Transverse colon (tissue), 4 donors: ENCODE measurements at regions not wholly inside any gene's neighbourhood (a gene's known extent, or its start where the extent isn't known, plus 50 kb on each side); places are given as distances from the start of the nearest gene placed in this dataset.

Source experiments
- CTCF ChIP-seq, 5 experiments: fragments of 200-600 bp in 3 of 5; fragments of 450-650 bp in 2 of 5; sonication (generic) in 3 of 5; IDR thresholded peaks; 1 replicate in 2 of 5; 2 replicates in 3 of 5; pipeline ENCODE4 v1.5.1; 2016 to 2017; ENCODE audit warnings: antibody characterized with exemption in 5 of 5, inconsistent platforms in 3 of 5, mild to moderate bottlenecking in 2 of 5, moderate library complexity in 1 of 5
- POLR2A ChIP-seq: fragments of 450-650 bp; IDR thresholded peaks from one replicate; pipeline ENCODE4 v1.6.1; 2016; ENCODE audit warnings: antibody characterized with exemption, mild to moderate bottlenecking, moderate library complexity
- POLR2AphosphoS5 ChIP-seq, 3 donors: sonication (generic); formaldehyde crosslinking; IDR thresholded peaks; one replicate each; pipeline ENCODE4 v1.6.1; 2016; ENCODE audit warnings: antibody characterized with exemption in 3 of 3

GRCh38 chr2:228527197-228527881 is 345.9 kb upstream of the SPHKAP start:
- no peak for TF ChIP-seq POLR2A
- no peak for TF ChIP-seq CTCF (IDR thresholded peaks at IDR 0.05)
- no peak for TF ChIP-seq POLR2AphosphoS5 (IDR thresholded peaks at IDR 0.05)
